ENCODE measurements at regions not wholly inside any gene's neighbourhood (a gene's known extent, or its start where the extent isn't known, plus 50 kb on each side); places are given as distances from the start of the nearest gene placed in this dataset.
"Not testable (repeated sequence)": the region's sequence is repeated elsewhere in the genome, so short reads cannot be mapped to it uniquely, and the experiment has no call there.

DNA sequence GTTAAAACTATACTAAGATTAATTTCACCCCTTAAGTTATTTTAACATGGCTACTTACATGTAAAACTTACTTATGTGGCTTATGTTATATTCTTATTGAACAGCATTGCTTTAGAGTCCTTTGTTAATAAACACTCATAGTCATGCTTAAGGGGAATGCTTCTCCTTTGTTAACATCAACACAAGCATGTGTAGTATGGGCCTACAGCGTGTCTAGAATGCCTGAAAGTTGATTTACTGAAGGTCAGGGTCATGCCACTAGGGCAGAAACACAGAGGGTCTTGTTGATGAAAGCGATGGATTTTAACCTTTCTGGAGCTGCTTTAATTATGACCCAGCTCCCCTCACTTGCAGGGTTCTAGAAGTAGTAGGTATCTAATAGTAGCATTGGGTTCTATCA is 159.8 kb upstream of the DLX2 start:
- Mint-ChIP-seq H3K4me1 (ENCODE audit: low read depth) (peaks cover 16% of the 10 kb centered on the region), H3K27ac (ENCODE audit: unreplicated experiment) (no peak overlapping the region), H3K36me3 (ENCODE audit: low read depth) (no peaks in the 10 kb centered on the region), H3K4me3 (ENCODE audit: unreplicated experiment) (no peak overlapping the region), H3K27me3 (ENCODE audit: low read depth) (no peaks in the 10 kb centered on the region), H3K9me3 (ENCODE audit: low read depth) (no peaks in the 10 kb centered on the region)
- DNase-seq (ENCODE audit: low spot score), result no peak
- TF ChIP-seq, protein P1, sequence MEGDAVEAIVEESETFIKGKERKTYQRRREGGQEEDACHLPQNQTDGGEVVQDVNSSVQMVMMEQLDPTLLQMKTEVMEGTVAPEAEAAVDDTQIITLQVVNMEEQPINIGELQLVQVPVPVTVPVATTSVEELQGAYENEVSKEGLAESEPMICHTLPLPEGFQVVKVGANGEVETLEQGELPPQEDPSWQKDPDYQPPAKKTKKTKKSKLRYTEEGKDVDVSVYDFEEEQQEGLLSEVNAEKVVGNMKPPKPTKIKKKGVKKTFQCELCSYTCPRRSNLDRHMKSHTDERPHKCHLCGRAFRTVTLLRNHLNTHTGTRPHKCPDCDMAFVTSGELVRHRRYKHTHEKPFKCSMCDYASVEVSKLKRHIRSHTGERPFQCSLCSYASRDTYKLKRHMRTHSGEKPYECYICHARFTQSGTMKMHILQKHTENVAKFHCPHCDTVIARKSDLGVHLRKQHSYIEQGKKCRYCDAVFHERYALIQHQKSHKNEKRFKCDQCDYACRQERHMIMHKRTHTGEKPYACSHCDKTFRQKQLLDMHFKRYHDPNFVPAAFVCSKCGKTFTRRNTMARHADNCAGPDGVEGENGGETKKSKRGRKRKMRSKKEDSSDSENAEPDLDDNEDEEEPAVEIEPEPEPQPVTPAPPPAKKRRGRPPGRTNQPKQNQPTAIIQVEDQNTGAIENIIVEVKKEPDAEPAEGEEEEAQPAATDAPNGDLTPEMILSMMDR (IDR thresholded peaks at IDR 0.05), result no peak

DNA sequence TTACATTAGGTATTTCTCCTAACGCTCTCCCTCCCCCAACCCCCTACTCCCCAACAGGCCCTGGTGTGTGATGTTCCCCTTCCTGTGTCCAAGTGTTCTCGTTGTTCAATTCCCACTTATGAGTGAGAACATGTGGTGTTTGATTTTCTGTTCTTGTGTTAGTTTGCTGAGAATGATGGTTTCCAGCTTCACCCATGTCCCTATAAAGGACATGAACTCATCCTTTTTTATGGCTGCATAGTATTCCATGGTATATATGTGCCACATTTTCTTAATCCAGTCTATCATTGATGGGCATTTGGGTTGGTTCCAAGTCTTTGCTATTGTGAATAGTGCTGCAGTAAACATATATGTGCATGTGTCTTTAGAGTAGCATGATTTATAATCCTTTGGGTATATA is 162.1 kb upstream of the DLX2 start:
- DNase-seq (ENCODE audit: low spot score); H3K27me3 Mint-ChIP-seq (ENCODE audit: low read depth); H3K4me3 Mint-ChIP-seq (ENCODE audit: unreplicated experiment); H3K9me3 Mint-ChIP-seq (ENCODE audit: low read depth); H3K27ac Mint-ChIP-seq (ENCODE audit: unreplicated experiment); H3K36me3 Mint-ChIP-seq (ENCODE audit: low read depth): not testable (repeated sequence)
- peaks cover 12% of the 10 kb centered on the region for H3K4me1 Mint-ChIP-seq (ENCODE audit: low read depth)

DNA sequence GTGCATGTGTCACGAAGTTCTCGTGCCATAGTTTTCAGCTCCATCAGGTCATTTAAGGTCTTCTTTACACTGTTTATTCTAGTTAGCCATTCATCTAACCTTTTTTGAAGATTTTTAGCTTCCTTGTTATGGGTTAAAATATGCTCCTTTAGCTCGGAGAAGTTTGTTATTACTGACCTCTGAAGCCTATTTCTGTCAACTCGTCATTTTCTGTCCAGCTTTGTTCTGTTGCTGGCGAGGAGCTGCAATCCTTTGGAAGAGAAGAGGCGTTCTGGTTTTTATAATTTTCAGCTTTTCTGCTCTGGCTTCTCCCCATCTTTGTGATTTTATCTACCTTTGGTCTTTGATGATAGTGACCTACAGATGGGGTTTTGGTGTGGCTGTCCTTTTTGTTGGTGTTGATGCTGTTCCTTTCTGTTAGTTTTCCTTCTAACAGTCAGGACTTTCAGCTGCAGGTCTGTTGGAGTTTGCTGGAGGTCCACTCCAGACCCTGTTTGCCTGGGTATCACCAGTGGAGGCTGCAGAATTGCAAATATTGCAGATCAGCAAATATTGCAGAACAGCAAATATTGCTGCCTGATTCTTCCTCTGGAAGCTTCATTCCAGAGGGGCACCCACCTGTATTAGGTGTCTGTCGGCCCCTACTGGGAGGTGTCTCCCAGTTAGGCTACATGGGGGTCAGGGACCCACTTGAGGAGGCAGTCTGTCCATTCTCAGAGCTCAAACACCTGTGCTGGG is 157.7 kb upstream of the ITGA6 start:
- not testable (repeated sequence) for H3K36me3 Mint-ChIP-seq (ENCODE audit: low read depth); H3K9me3 Mint-ChIP-seq (ENCODE audit: low read depth); H3K27me3 Mint-ChIP-seq (ENCODE audit: low read depth); H3K4me1 Mint-ChIP-seq (ENCODE audit: low read depth); H3K27ac Mint-ChIP-seq (ENCODE audit: unreplicated experiment); DNase-seq (ENCODE audit: low spot score); H3K4me3 Mint-ChIP-seq (ENCODE audit: unreplicated experiment)

DNA sequence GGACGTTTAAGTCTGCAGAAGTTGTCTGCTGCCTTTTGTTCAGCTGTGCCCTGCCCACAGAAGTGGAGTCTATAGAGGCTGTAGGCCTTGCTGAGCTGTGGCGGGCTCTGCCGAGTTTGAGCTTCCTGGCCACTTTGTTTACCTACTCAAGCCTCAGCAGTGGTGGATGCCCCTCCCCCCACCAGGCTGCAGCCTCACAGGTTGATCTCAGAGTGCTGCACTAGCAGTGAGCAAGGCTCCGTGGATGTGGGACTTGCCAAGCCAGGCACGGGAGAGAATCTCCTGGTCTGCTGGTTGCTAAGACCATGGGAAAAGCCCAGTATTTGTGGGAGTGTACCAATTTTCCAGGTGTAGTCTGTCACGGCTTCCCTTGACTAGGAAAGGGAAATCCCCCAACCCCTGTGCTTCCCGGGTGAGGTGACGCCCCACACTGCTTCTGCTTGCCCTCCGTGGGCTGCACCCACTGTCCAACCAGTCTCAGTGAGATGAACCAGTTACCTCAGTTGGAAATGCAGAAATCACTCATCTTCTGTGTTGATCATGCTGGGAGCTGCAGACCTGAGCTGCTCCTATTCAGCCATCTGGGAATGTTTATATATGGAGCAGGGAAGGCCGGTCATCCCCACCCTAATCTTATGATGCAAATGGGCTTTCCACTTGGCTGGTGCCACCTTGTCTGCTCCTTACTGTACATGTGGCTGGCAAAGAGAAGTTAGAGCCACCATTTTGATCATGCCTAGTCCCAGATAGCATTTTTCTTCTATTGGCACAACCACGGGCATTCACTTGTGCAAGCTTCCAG is 156.9 kb upstream of the ITGA6 start:
- peaks cover 3% of the 10 kb centered on the region for H3K27me3 Mint-ChIP-seq (ENCODE audit: low read depth)
- peaks cover 4% of the 10 kb centered on the region for H3K36me3 Mint-ChIP-seq (ENCODE audit: low read depth)
- TF ChIP-seq, protein P1 (IDR thresholded peaks at IDR 0.05), result no peak
- peaks cover 6% of the 10 kb centered on the region for H3K9me3 Mint-ChIP-seq (ENCODE audit: low read depth)
- H3K4me3 Mint-ChIP-seq (ENCODE audit: unreplicated experiment), result no peak overlapping the region
- H3K27ac Mint-ChIP-seq (ENCODE audit: unreplicated experiment), result no peak overlapping the region
- no peak for DNase-seq (ENCODE audit: low spot score)
- H3K4me1 Mint-ChIP-seq (ENCODE audit: low read depth), result no peaks in the 10 kb centered on the region

DNA sequence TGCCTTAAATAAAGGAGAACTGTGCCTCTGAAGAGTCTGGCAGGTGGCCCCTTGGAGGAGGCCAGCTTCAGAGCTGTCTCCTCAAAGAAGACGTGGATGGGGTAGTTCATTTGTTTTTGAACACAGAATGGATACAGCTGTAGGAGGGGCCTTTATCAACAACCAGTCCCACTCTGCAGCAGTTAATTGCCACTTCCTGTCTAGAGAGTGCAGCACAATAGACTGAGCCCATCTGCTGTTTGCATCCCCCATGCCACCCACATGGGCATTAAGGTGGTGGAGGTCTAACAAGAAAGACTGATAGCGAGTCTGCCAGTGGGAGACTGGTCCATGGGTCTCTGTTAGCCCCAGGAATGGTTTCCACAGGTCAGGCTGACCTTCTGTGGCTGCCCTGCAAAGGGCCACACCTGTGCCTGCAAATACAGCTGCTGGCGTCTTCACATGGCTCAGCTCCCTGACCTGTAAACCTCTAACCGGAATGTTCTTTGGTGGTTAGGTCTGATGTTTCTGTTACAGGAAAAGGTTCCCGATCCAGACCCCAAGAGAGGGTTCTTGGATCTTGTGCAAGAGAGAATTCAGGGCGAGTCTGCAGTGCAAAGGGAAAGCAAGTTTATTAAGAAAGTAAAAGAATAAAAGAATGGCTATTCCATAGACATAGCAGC is 153.3 kb upstream of the ITGA6 start:
- no peak for DNase-seq (ENCODE audit: low spot score)
- Mint-ChIP-seq H3K4me3 (ENCODE audit: unreplicated experiment) (no peak overlapping the region), H3K36me3 (ENCODE audit: low read depth) (no peaks in the 10 kb centered on the region), H3K4me1 (ENCODE audit: low read depth) (no peaks in the 10 kb centered on the region), H3K27ac (ENCODE audit: unreplicated experiment) (no peak overlapping the region), H3K9me3 (ENCODE audit: low read depth) (peaks cover 11% of the 10 kb centered on the region), H3K27me3 (ENCODE audit: low read depth) (no peaks in the 10 kb centered on the region)
- TF ChIP-seq, protein P1 (IDR thresholded peaks at IDR 0.05), result no peak

DNA sequence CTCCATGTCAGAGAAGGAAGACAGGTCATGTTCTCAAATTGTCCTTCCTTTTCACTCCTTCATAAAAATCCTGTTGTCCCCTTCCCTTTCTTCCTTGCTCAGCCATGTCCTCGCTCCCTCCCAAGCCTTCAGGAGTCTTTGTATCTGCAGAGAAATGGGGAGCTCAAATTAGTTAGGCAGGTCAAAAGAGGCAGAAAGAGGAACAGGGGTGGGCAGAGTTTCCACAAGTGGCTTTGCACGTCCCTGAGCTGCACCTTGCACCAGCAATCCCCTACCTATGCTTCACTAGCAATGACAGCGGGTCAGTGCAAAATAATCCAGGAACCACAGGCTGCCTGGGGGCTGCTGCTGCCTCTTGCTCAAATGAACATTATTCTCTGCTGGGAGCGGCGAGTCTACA is 152.1 kb upstream of the ITGA6 start:
- TF ChIP-seq, protein P1 (IDR thresholded peaks at IDR 0.05), result no peak
- no peak for DNase-seq (ENCODE audit: low spot score)
- Mint-ChIP-seq H3K27me3 (ENCODE audit: low read depth) (no peaks in the 10 kb centered on the region), H3K36me3 (ENCODE audit: low read depth) (no peaks in the 10 kb centered on the region), H3K27ac (ENCODE audit: unreplicated experiment) (no peak overlapping the region), H3K9me3 (ENCODE audit: low read depth) (peaks cover 11% of the 10 kb centered on the region), H3K4me1 (ENCODE audit: low read depth) (no peaks in the 10 kb centered on the region), H3K4me3 (ENCODE audit: unreplicated experiment) (no peak overlapping the region)

Measured in chondrocyte (in vitro differentiated cells).